ENCODE measurements at regions not wholly inside any gene's neighbourhood (a gene's known extent, or its start where the extent isn't known, plus 50 kb on each side); places are given as distances from the start of the nearest gene placed in this dataset.

GRCh38 chr1:10889650-10890353, 93.4 kb upstream of the CASZ1 start:
- H3K36me3 ChIP-seq, result no peaks in the 10 kb centered on the region
- no peak for TF ChIP-seq POLR2A (IDR thresholded peaks at IDR 0.05)
- TF ChIP-seq, protein P1, sequence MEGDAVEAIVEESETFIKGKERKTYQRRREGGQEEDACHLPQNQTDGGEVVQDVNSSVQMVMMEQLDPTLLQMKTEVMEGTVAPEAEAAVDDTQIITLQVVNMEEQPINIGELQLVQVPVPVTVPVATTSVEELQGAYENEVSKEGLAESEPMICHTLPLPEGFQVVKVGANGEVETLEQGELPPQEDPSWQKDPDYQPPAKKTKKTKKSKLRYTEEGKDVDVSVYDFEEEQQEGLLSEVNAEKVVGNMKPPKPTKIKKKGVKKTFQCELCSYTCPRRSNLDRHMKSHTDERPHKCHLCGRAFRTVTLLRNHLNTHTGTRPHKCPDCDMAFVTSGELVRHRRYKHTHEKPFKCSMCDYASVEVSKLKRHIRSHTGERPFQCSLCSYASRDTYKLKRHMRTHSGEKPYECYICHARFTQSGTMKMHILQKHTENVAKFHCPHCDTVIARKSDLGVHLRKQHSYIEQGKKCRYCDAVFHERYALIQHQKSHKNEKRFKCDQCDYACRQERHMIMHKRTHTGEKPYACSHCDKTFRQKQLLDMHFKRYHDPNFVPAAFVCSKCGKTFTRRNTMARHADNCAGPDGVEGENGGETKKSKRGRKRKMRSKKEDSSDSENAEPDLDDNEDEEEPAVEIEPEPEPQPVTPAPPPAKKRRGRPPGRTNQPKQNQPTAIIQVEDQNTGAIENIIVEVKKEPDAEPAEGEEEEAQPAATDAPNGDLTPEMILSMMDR (IDR thresholded peaks at IDR 0.05 in 4 of 5, conservative IDR thresholded peaks at IDR 0.05 in 1 of 5), result no peak
- in situ Hi-C loops (cut with MboI; ENCODE audit: low sequenced_read_pairs in 4 of 4), result no loop called here
- no peak overlapping the region for H3K4me3 ChIP-seq
- no peaks in the 10 kb centered on the region for H3K4me1 ChIP-seq
- intact Hi-C loops (cut with DNase I; ENCODE audit: low total_unique reads), result no loop called here
- no peak overlapping the region for H3K27ac ChIP-seq
- ATAC-seq (no peak), DNase-seq (no peak)
- H3K27me3 ChIP-seq, result peaks cover 34 to 50% (median 45%) of the 10 kb centered on the region in 3 donors
- no peaks in the 10 kb centered on the region for H3K9me3 ChIP-seq

- ATAC-seq, result no peak
- no peaks in the 10 kb centered on the region for H3K9me3 ChIP-seq
- TF ChIP-seq, protein P1 (IDR thresholded peaks at IDR 0.05 in 4 of 5, conservative IDR thresholded peaks at IDR 0.05 in 1 of 5), result no peak
- TF ChIP-seq POLR2A (IDR thresholded peaks at IDR 0.05), result no peak
- H3K4me1 ChIP-seq, result no peaks in the 10 kb centered on the region
- in situ Hi-C loops (cut with MboI; ENCODE audit: low sequenced_read_pairs in 4 of 4), result no loop called here
- H3K36me3 ChIP-seq, result no peaks in the 10 kb centered on the region
- intact Hi-C loops (cut with DNase I; ENCODE audit: low total_unique reads), result no loop called here
- peaks cover 34 to 44% (median 43%) of the 10 kb centered on the region in 3 donors for H3K27me3 ChIP-seq
- no peak overlapping the region for H3K27ac ChIP-seq
- no peak overlapping the region for H3K4me3 ChIP-seq
- DNase-seq, result no peak
These were observed 94.1 kb upstream of the CASZ1 start for GRCh38 chr1:10890491-10891071.

GRCh38 chr1:10891091-10891490, 94.6 kb upstream of the CASZ1 start:
- Histone ChIP-seq H3K36me3 (no peaks in the 10 kb centered on the region), H3K4me3 (no peak overlapping the region), H3K27me3 (peaks cover 34 to 43% (median 42%) of the 10 kb centered on the region in 3 donors), H3K4me1 (no peaks in the 10 kb centered on the region), H3K27ac (no peak overlapping the region), H3K9me3 (no peaks in the 10 kb centered on the region)
- intact Hi-C loops (cut with DNase I; ENCODE audit: low total_unique reads) (no loop called here), in situ Hi-C loops (cut with MboI; ENCODE audit: low sequenced_read_pairs in 4 of 4) (no loop called here)
- TF ChIP-seq, protein P1 (IDR thresholded peaks at IDR 0.05 in 4 of 5, conservative IDR thresholded peaks at IDR 0.05 in 1 of 5), result no peak
- no peak for TF ChIP-seq POLR2A (IDR thresholded peaks at IDR 0.05)
- DNase-seq (no peak), ATAC-seq (no peak)

GRCh38 chr1:10892138-10893065, 96.0 kb upstream of the CASZ1 start:
- no peaks in the 10 kb centered on the region for H3K36me3 ChIP-seq
- no peak for ATAC-seq

More at GRCh38 chr1:10892138-10893065, 96.0 kb upstream of the CASZ1 start:
- H3K4me1 ChIP-seq, result no peaks in the 10 kb centered on the region
- no peak overlapping the region for H3K4me3 ChIP-seq
- no peak for TF ChIP-seq POLR2A (IDR thresholded peaks at IDR 0.05)
- TF ChIP-seq, protein P1 (IDR thresholded peaks at IDR 0.05 in 4 of 5, conservative IDR thresholded peaks at IDR 0.05 in 1 of 5), result no peak
- peaks cover 28 to 35% (median 32%) of the 10 kb centered on the region in 3 donors for H3K27me3 ChIP-seq
- DNase-seq, result no peak
- H3K27ac ChIP-seq, result no peak overlapping the region
- in situ Hi-C loops (cut with MboI; ENCODE audit: low sequenced_read_pairs in 4 of 4) (no loop called here), intact Hi-C loops (cut with DNase I; ENCODE audit: low total_unique reads) (no loop called here)
- H3K9me3 ChIP-seq, result no peaks in the 10 kb centered on the region

Data from gastrocnemius medialis (tissue), 4 donors.